SH-SY5Y (cell line): ENCODE measurements at regions not wholly inside any gene's neighbourhood (a gene's known extent, or its start where the extent isn't known, plus 50 kb on each side); places are given as distances from the start of the nearest gene placed in this dataset.

Source experiments
- GATA2 ChIP-seq: IDR thresholded peaks from 2 replicates; pipeline ENCODE4 v1.6.1; 2011; ENCODE audit warnings: mild to moderate bottlenecking, low read depth, low read length
- GATA3 ChIP-seq: IDR thresholded peaks from 2 replicates; pipeline ENCODE4 v1.6.1; 2011; ENCODE audit warnings: low read depth, mild to moderate bottlenecking, low read length, moderate library complexity

- TF ChIP-seq GATA2 (no peak), GATA3 (no peak)
Observed at GRCh38 chr7:125065001-125065400, 135.4 kb upstream of the POT1 start.
